HG03575 (cell line): ENCODE measurements at regions not wholly inside any gene's neighbourhood (a gene's known extent, or its start where the extent isn't known, plus 50 kb on each side); places are given as distances from the start of the nearest gene placed in this dataset.
"Not testable (repeated sequence)": the region's sequence is repeated elsewhere in the genome, so short reads cannot be mapped to it uniquely, and the experiment has no call there.

Source experiments
- ATAC-seq: cut with Tn5 transposase; IDR thresholded peaks from one replicate; pipeline ENCODE4 v1.9.1; 2021; ENCODE audit not compliant: unreplicated experiment, insufficient number of reproducible peaks, low FRiP score; ENCODE audit errors: extremely low read depth

DNA sequence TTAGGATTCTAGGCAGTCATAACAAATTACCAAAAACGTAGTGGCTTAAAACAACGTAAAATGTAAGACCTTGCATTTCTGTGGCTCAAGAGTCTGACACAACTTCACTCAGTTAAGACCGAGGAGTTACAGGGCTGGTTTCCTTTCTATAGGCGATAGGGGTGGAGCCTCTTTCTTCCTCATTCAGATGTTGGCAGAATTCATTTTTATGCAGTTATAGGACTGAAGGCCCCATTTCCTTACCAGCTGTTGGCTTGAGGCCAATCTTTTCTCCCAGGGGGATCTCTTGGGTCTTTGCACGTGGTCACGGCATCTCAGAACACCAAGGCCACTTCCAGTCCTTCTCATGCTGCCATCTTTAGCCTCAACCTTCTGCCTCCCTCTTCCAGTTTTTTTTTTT is 145.2 kb downstream of the KCNJ2 start:
- ATAC-seq = no peak

- ATAC-seq = no peak
Observed at GRCh38 chr17:70317421-70317820, 148.1 kb downstream of the KCNJ2 start.

- ATAC-seq = no peak
Observed at GRCh38 chr17:70318051-70318450, 148.7 kb downstream of the KCNJ2 start.

- ATAC-seq = no peak
Observed at GRCh38 chr17:70319516-70319915, 150.2 kb downstream of the KCNJ2 start.

DNA sequence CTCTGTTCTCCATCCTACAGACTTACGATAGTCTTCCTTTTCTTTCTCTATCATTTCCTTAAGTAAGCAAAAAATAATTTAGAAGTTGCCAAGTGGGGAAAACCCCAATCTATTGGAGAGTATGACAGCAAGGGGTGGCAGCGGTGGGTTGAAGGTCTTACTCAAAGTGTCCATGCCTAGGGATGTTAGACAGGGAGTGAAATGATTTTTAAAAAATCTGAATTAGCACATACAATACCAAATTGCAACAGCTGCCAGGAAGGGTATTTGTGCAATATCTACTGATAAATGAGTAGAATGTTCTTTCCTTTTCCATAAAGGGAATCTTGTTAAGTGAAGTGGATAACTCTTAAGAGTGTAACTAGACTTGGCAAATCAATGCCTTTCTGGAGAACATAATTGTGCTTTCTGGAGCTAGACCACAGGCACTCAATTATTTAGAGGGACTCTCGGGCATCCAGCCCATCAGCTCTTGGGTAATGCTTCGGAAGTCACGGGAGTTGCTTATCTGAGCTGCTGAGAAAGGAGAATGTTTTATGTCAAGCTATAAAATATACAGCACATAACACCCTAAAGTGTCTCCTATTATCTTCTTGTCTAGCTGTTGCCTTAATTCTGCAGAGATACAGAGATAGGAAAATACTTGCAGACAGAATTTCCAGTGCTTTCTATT is 151.5 kb downstream of the KCNJ2 start:
- ATAC-seq = no peak

- no peak for ATAC-seq
Observed at GRCh38 chr17:70321352-70321751, 152.0 kb downstream of the KCNJ2 start.

- no peak for ATAC-seq
Observed at GRCh38 chr17:70323269-70323668, 153.9 kb downstream of the KCNJ2 start.

DNA sequence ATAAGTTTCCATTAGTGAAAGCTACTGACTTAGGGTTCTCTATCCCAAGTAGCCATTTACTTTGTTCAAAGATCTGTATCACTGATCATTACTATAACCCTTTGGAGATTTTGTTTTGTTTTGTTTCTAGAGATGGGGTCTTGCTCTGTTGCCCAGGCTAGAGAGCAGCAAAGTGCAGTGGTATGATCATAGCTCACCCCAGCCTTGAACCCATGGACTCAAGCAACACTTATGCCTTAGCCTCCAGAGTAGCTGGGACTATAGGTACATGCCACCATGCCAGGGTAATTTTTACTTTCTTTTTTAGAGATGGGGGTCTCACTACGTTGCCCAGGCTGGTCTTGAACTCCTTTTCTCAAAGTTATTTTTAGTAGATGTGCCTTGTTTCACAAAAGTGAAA is 154.7 kb downstream of the KCNJ2 start:
- no peak for ATAC-seq

DNA sequence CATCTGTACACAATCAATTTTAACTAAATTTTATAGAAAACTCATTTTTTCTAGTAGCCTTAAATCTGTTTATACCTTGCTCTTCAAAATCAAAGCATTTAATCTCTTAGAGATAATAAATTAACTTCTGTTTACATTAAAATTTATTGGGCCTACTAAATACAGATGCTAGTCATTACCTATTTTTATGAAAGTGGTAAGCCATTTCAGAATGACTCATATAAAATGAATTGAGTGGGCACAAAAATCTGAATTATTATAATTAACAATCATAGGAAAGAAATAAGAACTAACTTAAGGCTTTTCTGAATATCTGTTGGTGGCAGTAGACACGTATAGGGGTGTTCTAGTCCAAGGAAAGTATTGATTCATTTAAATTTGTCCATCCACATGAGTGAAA is 157.9 kb downstream of the KCNJ2 start:
- no peak for ATAC-seq

DNA sequence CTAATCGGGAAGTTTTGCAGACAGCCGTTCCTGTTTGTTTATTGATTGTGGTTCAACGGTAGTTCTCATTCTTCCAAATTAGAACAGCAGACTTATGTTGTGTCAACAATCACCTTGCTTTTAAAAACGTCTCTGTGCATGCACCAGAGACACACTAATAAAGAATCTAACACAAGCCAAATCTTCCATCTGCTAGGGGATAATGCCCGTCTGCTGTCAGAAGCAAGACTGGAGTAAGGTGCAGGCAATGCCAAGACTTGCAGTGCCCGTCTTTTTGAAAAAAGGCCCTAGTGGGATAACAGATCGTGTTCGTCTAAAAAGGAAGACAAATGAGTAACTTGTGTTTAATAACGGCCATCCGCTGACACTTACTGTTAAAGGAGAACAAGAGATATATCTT is 158.4 kb downstream of the KCNJ2 start:
- ATAC-seq = no peak

- ATAC-seq = no peak
Observed at GRCh38 chr17:70329721-70330120, 160.4 kb downstream of the KCNJ2 start.

DNA sequence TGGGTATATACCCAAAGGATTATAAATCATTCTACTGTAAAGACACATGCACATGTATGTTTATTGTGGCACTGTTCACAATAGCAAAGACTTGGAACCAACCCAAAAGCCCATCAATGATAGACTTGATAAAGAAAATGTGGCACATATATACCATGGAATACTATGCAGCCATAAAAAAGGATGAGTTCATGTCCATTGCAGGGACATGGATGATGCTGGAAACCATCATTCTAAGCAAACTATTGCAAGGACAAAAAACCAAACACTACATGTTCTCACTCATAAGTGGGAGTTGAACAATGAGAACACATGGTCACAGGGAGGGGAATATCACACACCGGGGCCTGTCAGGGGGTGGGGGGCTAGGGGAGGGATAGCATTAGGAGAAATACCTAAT is 161.7 kb downstream of the KCNJ2 start:
- ATAC-seq = not testable (repeated sequence)

GRCh38 chr17:70332356-70333210 is 163.3 kb downstream of the KCNJ2 start:
- ATAC-seq = no peak

GRCh38 chr17:70336411-70336810 is 167.1 kb downstream of the KCNJ2 start:
- no peak for ATAC-seq

- no peak for ATAC-seq
Observed at GRCh38 chr17:70338946-70339354, 169.6 kb downstream of the KCNJ2 start.

GRCh38 chr17:70343114-70343513 is 173.8 kb downstream of the KCNJ2 start:
- no peak for ATAC-seq

DNA sequence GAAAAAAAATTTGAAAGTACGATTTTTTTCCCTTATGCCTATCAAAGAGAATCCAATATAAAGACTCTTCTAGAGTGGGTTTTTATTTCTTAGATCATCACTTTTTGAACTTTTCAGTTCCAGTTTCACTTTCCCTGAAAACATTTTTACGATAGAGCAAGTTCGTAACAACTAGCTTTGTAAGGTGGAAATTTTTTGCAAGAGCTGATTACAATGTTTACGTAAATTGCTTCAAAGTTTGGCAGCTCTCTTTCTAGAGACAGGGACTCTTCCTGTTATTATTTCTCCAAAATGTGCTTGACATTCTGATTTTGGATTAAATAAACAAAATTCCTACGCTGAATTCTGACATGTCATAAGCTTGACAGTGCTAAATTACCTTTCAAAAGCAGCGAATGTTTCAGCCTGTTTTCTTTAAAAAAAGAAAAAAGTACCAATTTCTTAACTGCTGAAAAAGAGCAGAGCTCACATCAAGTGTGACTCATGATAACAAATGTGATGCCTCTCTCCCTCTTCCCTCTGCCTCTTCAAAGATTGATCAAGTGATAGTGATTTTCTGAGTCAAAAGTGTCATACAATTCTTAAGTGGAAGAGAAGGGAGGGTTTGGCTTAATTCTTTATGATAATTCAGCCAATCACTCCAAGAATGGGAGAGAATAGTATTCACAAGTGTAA is 175.2 kb downstream of the KCNJ2 start:
- no peak for ATAC-seq

GRCh38 chr17:70345061-70345460 is 175.7 kb downstream of the KCNJ2 start:
- no peak for ATAC-seq

GRCh38 chr17:70352834-70353233 is 183.5 kb downstream of the KCNJ2 start:
- ATAC-seq = no peak
